GM21576 (cell line): ENCODE measurements at regions not wholly inside any gene's neighbourhood (a gene's known extent, or its start where the extent isn't known, plus 50 kb on each side); places are given as distances from the start of the nearest gene placed in this dataset.
"Not testable (repeated sequence)": the region's sequence is repeated elsewhere in the genome, so short reads cannot be mapped to it uniquely, and the experiment has no call there.

ENCODE experiments used
- ATAC-seq: cut with Tn5 transposase; IDR thresholded peaks from one replicate; pipeline ENCODE4 v1.9.1; 2021; ENCODE audit warnings: mild to moderate bottlenecking, moderate library complexity; ENCODE audit not compliant: unreplicated experiment

DNA sequence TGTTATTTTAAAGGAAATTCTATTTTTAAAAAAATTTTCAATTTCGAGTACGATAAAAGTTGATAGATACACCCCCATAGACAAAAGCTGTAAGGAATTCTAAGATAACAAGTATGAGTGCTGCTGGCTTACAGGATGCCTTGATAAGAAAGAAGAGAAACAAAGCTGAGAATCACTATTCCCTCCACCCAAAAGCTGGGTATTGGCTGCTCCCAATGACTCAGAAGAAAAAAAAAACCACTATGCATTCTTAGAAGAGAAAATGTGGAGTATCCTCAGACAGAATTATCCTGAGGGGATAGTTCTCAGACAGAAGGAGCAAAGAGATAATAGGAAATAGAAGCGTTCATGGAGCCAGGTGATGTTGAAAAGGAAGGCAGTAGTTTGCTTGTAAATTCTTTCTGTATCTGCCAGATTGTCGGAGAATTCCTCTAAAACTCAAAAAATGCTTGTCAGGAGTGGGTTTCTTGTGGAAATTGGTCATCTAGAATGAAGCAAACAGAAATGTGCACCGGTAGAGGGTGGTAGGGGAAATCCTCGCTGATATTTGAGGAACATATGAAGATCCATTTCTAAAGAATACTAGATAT lies 217.5 kb upstream of the ADAMTS3 start:
- no peak for ATAC-seq

GRCh38 chr4:72779241-72779640 lies 210.2 kb upstream of the ADAMTS3 start:
- ATAC-seq, result no peak

- no peak for ATAC-seq
Observed at GRCh38 chr4:72777436-72777835, 208.4 kb upstream of the ADAMTS3 start.

DNA sequence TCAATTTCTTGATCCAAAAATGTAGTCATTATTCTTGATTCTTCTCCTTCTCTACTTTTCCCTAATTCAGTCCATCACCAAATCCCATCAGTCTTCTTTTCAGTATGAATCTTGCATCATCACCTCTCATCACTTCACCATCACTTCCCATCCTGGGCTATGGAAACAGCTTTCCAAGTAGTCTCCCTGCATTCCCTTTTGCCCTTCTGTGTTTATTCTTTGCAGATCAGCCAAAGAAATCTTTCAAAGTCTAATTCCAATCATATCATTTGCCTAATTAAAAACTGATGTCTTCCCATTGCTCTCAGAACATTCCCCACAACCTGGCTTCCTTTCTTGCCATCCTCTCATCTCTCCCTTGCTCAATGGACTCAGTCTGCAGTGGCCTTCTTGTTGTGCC lies 201.7 kb upstream of the ADAMTS3 start:
- no peak for ATAC-seq

DNA sequence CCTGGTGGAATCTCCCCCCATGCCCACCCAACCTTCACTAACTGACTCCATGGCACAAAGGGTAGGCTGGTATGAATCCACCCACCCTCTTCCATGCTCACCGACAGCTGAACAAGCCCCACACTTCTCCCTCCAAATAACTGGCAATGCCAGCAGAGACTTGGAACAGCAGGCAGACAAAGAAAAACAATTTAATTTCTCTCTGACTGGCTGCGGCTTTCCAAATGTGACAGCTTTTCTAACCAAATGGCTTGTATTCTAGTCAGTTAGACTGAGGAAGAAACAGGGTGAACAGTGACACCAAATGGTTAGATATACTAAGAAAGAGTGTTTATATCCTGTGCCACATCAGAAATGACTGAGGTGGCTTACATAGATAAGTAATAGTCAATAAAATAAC lies 199.3 kb upstream of the ADAMTS3 start:
- ATAC-seq, result no peak

- no peak for ATAC-seq
Observed at GRCh38 chr4:72767618-72768302, 198.7 kb upstream of the ADAMTS3 start.

DNA sequence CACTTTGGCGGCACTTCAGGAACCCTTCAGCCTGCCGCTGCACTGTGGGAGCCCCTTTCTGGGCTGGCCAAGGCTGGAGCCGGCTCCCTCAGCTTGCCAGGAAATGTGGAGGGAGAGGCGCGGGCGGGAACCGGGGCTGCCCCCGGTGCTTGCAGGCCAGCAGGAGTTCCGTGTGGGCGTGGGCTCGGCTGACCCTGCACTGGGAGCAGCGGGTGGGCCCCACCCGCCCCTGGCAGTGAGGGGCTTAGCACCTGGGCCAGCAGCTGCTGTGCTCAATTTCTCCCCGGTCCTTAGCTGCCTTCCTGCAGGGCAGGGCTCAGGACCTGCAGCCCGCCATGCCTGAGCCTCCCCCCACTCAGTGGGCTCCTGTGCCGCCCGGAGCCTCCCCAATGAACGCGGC lies 196.8 kb upstream of the ADAMTS3 start:
- ATAC-seq, result not testable (repeated sequence)

DNA sequence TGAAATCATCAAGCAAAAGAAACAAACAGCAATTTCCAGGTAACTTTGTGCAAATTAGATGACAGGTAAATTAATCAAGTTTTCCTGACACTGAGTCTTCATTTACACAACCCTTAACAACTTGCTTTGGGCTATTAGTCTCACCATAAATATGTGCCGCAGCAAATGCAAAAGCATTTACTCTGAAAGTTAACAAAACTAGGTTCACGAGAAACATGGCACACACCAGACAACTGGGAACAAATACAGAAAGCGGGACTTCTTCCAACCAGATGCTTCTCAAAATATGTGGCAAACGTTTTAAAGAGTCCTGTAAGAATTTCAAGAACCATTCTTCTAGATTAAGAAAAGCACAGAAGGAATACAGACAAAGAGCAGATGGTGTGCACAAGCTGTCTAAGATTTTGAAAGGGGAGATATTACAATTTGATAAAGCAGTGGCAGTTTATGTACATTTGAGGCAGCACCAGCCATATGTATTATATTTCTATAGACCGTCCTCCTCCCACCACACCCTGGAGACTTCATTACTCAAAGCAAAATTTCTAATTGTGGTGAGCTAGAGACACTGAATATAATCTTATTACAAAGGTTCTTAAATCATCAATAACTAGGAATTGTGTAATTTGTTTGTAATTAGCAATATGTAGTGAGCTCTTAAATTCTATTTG lies 192.5 kb upstream of the ADAMTS3 start:
- ATAC-seq, result no peak

DNA sequence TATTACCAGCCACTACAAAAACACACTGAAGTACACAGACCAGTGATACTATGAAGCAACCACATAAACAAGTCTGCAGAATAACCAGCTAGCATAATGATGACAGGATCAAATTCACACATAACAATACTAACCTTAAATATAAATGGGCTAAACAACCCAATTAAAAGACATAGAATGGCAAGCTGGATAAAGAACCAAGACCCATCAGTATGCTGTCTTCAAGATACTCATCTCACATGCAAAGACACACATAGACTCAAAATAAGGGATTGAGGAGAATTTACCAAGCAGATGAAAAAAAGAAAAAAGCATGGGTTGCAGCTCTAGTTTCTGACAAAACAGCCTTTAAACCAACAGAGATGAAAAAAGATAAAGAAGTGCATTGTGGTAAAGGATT lies 184.4 kb upstream of the ADAMTS3 start:
- ATAC-seq, result not testable (repeated sequence)

- ATAC-seq, result no peak
Observed at GRCh38 chr4:72744103-72744725, 175.2 kb upstream of the ADAMTS3 start.

- no peak for ATAC-seq
Observed at GRCh38 chr4:72743078-72743477, 174.1 kb upstream of the ADAMTS3 start.

- no peak for ATAC-seq
Observed at GRCh38 chr4:72715299-72715698, 146.3 kb upstream of the ADAMTS3 start.

GRCh38 chr4:72714482-72715279 lies 145.7 kb upstream of the ADAMTS3 start:
- ATAC-seq, result no peak

GRCh38 chr4:72712997-72713396 lies 144.0 kb upstream of the ADAMTS3 start:
- ATAC-seq, result no peak

- no peak for ATAC-seq
Observed at GRCh38 chr4:72709475-72709874, 140.5 kb upstream of the ADAMTS3 start.

- no peak for ATAC-seq
Observed at GRCh38 chr4:72706684-72707083, 137.7 kb upstream of the ADAMTS3 start.

GRCh38 chr4:72704925-72705640 lies 136.1 kb upstream of the ADAMTS3 start:
- ATAC-seq, result not testable (repeated sequence)

DNA sequence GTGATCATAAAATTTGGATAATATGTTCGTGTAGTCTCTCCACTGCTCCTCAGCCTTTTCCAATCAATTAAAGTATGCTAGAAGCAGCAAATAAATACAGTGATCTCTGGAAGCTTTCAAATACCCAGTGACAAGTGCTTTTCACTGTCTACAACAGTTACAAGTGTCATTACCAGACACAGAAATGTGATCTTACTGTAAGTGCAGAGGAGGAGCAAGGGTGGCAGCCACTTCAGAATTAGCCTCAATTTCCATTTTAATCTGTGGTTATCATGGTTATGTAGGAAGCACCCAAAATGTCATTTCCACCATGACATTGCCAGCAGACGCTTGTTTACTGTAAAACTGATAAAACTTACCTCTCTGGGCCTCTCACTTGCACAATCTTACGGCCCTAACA lies 133.9 kb upstream of the ADAMTS3 start:
- ATAC-seq, result no peak

DNA sequence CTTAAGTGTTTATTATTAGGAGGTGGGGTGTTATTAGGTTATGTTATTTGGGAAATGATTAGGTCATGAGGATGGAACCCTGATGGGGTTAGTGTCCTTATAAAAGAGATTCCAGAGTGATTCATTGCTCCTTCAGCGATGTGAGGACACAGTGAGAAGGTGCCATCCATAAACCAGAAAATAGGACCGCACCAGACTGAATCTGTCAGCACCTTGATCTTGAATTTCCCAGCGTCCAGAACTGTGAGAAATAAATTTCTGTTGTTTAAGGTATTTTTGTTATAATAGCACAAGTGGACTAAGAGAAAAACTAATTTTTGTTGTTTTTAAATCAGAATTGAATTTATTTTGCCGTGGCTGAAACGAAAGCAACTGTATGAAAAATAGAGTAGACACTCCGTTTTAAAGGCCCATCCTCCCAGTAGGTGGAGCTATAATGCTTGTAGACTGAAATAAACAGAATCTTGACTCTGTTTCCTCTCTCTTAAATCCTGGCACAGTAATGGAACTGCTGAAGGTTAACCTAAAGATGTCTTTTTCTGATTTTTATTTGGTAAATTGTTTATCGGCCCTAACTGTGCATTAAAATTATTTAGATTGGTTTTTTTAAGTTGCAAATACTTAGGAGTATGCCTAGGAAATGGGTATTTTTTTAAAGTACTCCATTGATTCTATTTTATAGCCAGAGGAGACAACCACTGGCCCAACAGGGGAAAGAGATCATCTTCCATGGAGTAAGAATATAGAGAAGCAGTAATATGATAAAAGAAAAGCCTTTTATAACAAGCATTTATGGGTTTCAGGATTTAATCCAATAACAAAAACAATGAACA lies 133.2 kb upstream of the ADAMTS3 start:
- peak; percentile 84 for ATAC-seq

GRCh38 chr4:72690771-72691170 lies 121.8 kb upstream of the ADAMTS3 start:
- ATAC-seq, result no peak
